ENCODE measurements at regions not wholly inside any gene's neighbourhood (a gene's known extent, or its start where the extent isn't known, plus 50 kb on each side); places are given as distances from the start of the nearest gene placed in this dataset.

GRCh38 chr19:13600091-13600490, 93.8 kb upstream of the CACNA1A start:
- no peak for DNase-seq

- DNase-seq: no peak
Measured at GRCh38 chr19:13599681-13600080, 93.4 kb upstream of the CACNA1A start.

- DNase-seq: no peak
Measured at GRCh38 chr19:13598098-13598497, 91.8 kb upstream of the CACNA1A start.

- DNase-seq: peak; percentile 57
Measured at GRCh38 chr19:13597640-13598039, 91.4 kb upstream of the CACNA1A start.

- DNase-seq: peak; percentile 50
Measured at GRCh38 chr19:13588957-13589833, 82.9 kb upstream of the CACNA1A start.

GRCh38 chr19:13585512-13585911, 79.2 kb upstream of the CACNA1A start:
- no peak for DNase-seq

GRCh38 chr19:13583753-13584152, 77.5 kb upstream of the CACNA1A start:
- no peak for DNase-seq

- no peak for DNase-seq
Measured at GRCh38 chr19:13583114-13583513, 76.8 kb upstream of the CACNA1A start.

GRCh38 chr19:13581576-13581975, 75.3 kb upstream of the CACNA1A start:
- DNase-seq: no peak

- no peak for DNase-seq
Measured at GRCh38 chr19:13579388-13580060, 73.2 kb upstream of the CACNA1A start.

GRCh38 chr19:13576726-13577125, 70.4 kb upstream of the CACNA1A start:
- no peak for DNase-seq

GRCh38 chr19:13574933-13575332, 68.7 kb upstream of the CACNA1A start:
- no peak for DNase-seq

- DNase-seq: no peak
Measured at GRCh38 chr19:13573056-13573667, 66.9 kb upstream of the CACNA1A start.

- no peak for DNase-seq
Measured at GRCh38 chr19:13561461-13561860, 55.2 kb upstream of the CACNA1A start.

GRCh38 chr19:13557756-13558398, 51.6 kb upstream of the CACNA1A start:
- peak; percentile 40 for DNase-seq

- DNase-seq: no peak
Measured at GRCh38 chr19:13556552-13556951, 50.3 kb upstream of the CACNA1A start.
